HepG2 (cell line): ENCODE measurements at regions not wholly inside any gene's neighbourhood (a gene's known extent, or its start where the extent isn't known, plus 50 kb on each side); places are given as distances from the start of the nearest gene placed in this dataset.

ENCODE experiments used
- ATF2 ChIP-seq: sonication (generic); formaldehyde crosslinking; IDR thresholded peaks from 2 replicates; pipeline ENCODE4 v1.4.0; 2020; ENCODE audit warnings: missing genetic modification reagents
- CBX5 ChIP-seq: sonication (generic); formaldehyde crosslinking; IDR thresholded peaks from 2 replicates; pipeline ENCODE4 v1.4.0; 2020; ENCODE audit warnings: missing genetic modification reagents, borderline replicate concordance
- CREBL2 ChIP-seq: sonication (generic); formaldehyde crosslinking; IDR thresholded peaks from 2 replicates; pipeline ENCODE4 v1.8.1; 2023; ENCODE audit warnings: missing genetic modification reagents, mild to moderate bottlenecking, borderline replicate concordance
- ETS1 ChIP-seq: sonication (generic); formaldehyde crosslinking; IDR thresholded peaks from 2 replicates; pipeline ENCODE4 v1.4.0; 2020; ENCODE audit warnings: missing genetic modification reagents
- FOXC1 ChIP-seq: sonication (generic); formaldehyde crosslinking; IDR thresholded peaks from 2 replicates; pipeline ENCODE4 v1.8.0; 2022; ENCODE audit warnings: mild to moderate bottlenecking, missing genetic modification reagents, borderline replicate concordance
- KLF9 ChIP-seq: IDR thresholded peaks from 2 replicates; pipeline ENCODE4 v1.6.1; 2016; ENCODE audit warnings: low read depth
- MTA3 ChIP-seq: sonication (generic); formaldehyde crosslinking; IDR thresholded peaks from 2 replicates; pipeline ENCODE4 v1.4.0; 2020; ENCODE audit warnings: missing genetic modification reagents
- NFE2L2 ChIP-seq: fragments of 150-350 bp; IDR thresholded peaks from 2 replicates; pipeline ENCODE4 v1.6.1; 2014; ENCODE audit warnings: low read length
- SCMH1 ChIP-seq: sonication (generic); formaldehyde crosslinking; IDR thresholded peaks from 2 replicates; pipeline ENCODE4 v1.9.0; 2021; ENCODE audit warnings: missing genetic modification reagents, mild to moderate bottlenecking, borderline replicate concordance
- TCF12 ChIP-seq, 2 experiments: fragments of 450-650 bp in 1 of 2; sonication (generic) in 1 of 2; formaldehyde crosslinking in 1 of 2; IDR thresholded peaks; 2 replicates each; pipeline versions ENCODE4 v1.6.1 to v1.8.0; 2017 to 2022; ENCODE audit warnings: antibody characterized with exemption in 1 of 2, mild to moderate bottlenecking in 1 of 2, missing genetic modification reagents in 1 of 2, moderate library complexity in 1 of 2
- USF2 ChIP-seq, 2 experiments: sonication (generic) in 1 of 2; formaldehyde crosslinking in 1 of 2; IDR thresholded peaks; 2 replicates each; pipeline versions ENCODE4 v1.5.1 to v1.6.1; 2011 to 2020; ENCODE audit warnings: borderline replicate concordance in 1 of 2, low read depth in 1 of 2, low read length in 1 of 2, mild to moderate bottlenecking in 1 of 2, missing genetic modification reagents in 1 of 2, moderate library complexity in 1 of 2
- ZBTB43 ChIP-seq: sonication (generic); formaldehyde crosslinking; conservative IDR thresholded peaks from 2 replicates; pipeline ENCODE4 v1.4.0; 2020; ENCODE audit warnings: missing genetic modification reagents
- ZNF484 ChIP-seq: sonication (generic); formaldehyde crosslinking; IDR thresholded peaks from 2 replicates; pipeline ENCODE4 v1.5.1; 2020; ENCODE audit warnings: mild to moderate bottlenecking, low read depth, missing genetic modification reagents, borderline replicate concordance
- ZNF703 ChIP-seq: sonication (generic); formaldehyde crosslinking; IDR thresholded peaks from 2 replicates; pipeline ENCODE4 v1.5.1; 2020; ENCODE audit warnings: missing genetic modification reagents, mild to moderate bottlenecking, moderate library complexity, borderline replicate concordance

- TF ChIP-seq CBX5, result no peak
- TF ChIP-seq ETS1 (CRISPR knock-in tag), result no peak
- TF ChIP-seq FOXC1 (CRISPR knock-in tag), result no peak
- no peak for TF ChIP-seq ZBTB43
- TF ChIP-seq NFE2L2, result no peak
- no peak for TF ChIP-seq USF2 (IDR thresholded peaks at IDR 0.05; ENCODE audit: low read depth, low read length)
- TF ChIP-seq USF2 (CRISPR knock-in tag; IDR thresholded peaks at IDR 0.05; ENCODE audit: borderline replicate concordance), result no peak
- no peak for TF ChIP-seq CREBL2 (CRISPR knock-in tag)
- TF ChIP-seq MTA3 (CRISPR knock-in tag), result no peak
- no peak for TF ChIP-seq ZNF703 (CRISPR knock-in tag)
- no peak for TF ChIP-seq KLF9 (CRISPR knock-in tag)
- TF ChIP-seq ZNF484 (CRISPR knock-in tag), result no peak
- no peak for TF ChIP-seq ATF2 (CRISPR knock-in tag)
- no peak for TF ChIP-seq SCMH1 (CRISPR knock-in tag)
- no peak for TF ChIP-seq TCF12 (IDR thresholded peaks at IDR 0.05)
- TF ChIP-seq TCF12 (CRISPR knock-in tag; IDR thresholded peaks at IDR 0.05), result no peak
Observed at GRCh38 chr17:28252436-28252835, 66.6 kb upstream of the TMEM97 start (continued).
